H1 (cell line): ENCODE measurements at regions not wholly inside any gene's neighbourhood (a gene's known extent, or its start where the extent isn't known, plus 50 kb on each side); places are given as distances from the start of the nearest gene placed in this dataset.
A peak's percentile ranks its signal among the peaks of the same experiment; 100 is the strongest.

Experiments used
- ASH2L ChIP-seq: fragments of 200-600, 300-600 bp; sonication (generic); IDR thresholded peaks from one replicate; pipeline ENCODE4 v1.7.1; 2017; ENCODE audit warnings: low read length
- ATF2 ChIP-seq: IDR thresholded peaks from 2 replicates; pipeline ENCODE4 v1.6.1; 2012; ENCODE audit warnings: low read length, inconsistent platforms
- CHD7 ChIP-seq: fragments of 300-600 bp; sonication (generic); IDR thresholded peaks from 2 replicates; pipeline ENCODE4 v1.7.1; 2012; ENCODE audit warnings: low read length, moderate library complexity, mild to moderate bottlenecking, inconsistent platforms; ENCODE audit not compliant: insufficient replicate concordance
- KDM1A ChIP-seq: fragments of 200-600, 300-600 bp; sonication (generic); IDR thresholded peaks from 2 replicates; pipeline ENCODE4 v1.7.1; 2016; ENCODE audit warnings: mild to moderate bottlenecking, low read length, borderline replicate concordance
- RAD21 ChIP-seq, 2 experiments: IDR thresholded peaks in 1 of 2; conservative IDR thresholded peaks in 1 of 2; 2 replicates each; pipeline ENCODE4 v1.6.1; 2011; ENCODE audit warnings: low read depth in 2 of 2, low read length in 2 of 2, improper control_type of control experiment in 1 of 2, inconsistent platforms in 1 of 2, mild to moderate bottlenecking in 1 of 2, moderate library complexity in 1 of 2
- RXRA ChIP-seq: IDR thresholded peaks from 2 replicates; pipeline ENCODE4 v1.6.1; 2011; ENCODE audit warnings: low read depth, mild to moderate bottlenecking, low read length, moderate library complexity; ENCODE audit not compliant: insufficient read depth
- TEAD4 ChIP-seq: IDR thresholded peaks from 2 replicates; pipeline ENCODE4 v1.6.1; 2012; ENCODE audit warnings: low read depth, low read length, inconsistent platforms, mixed read lengths
- YY1 ChIP-seq: IDR thresholded peaks from 2 replicates; pipeline ENCODE4 v1.6.1; 2011; ENCODE audit warnings: low read depth, mild to moderate bottlenecking, low read length

- TF ChIP-seq CHD7 (no peak), TEAD4 (no peak), RXRA (no peak), ATF2 (no peak), ASH2L (no peak), KDM1A (no peak), YY1 (peak; percentile 94), RAD21 (IDR thresholded peaks at IDR 0.05 in 1 of 2, conservative IDR thresholded peaks at IDR 0.05 in 1 of 2; ENCODE audit: low read depth in 2 of 2, low read length in 2 of 2) (no peak)
Measured at GRCh38 chrY:13804124-13805056, 100.7 kb downstream of the TMSB4Y start (continued).
